HepG2 (cell line): ENCODE measurements at regions not wholly inside any gene's neighbourhood (a gene's known extent, or its start where the extent isn't known, plus 50 kb on each side); places are given as distances from the start of the nearest gene placed in this dataset.

Experiments
- ATAC-seq: fragments of 200-7000 bp; cut with Tn5 transposase; 3 replicates; pipeline ENCODE4 v1.9.1; 2020; ENCODE audit warnings: mild to moderate bottlenecking, moderate library complexity
- BruUV-seq: library from RNA; stranded (reverse); fragments of 400-500 nt; replicated peaks from 2 replicates; lab custom pipeline; 2021; lab: Mats Ljungman, UMichigan
- CTCF ChIA-PET: fragments of 300-600 bp; formaldehyde crosslinking; extraction: SDS; loops from one replicate; lab custom pipeline; 2021; ENCODE audit warnings: low total read pairs, inconsistent platforms, low intra/inter-chr PET ratio; lab: Yijun Ruan, JAX
- POLR2A ChIA-PET: fragments of 350-600 bp; sonication (Branson Sonifier 250); formaldehyde crosslinking; loops from one replicate; lab custom pipeline; 2020; ENCODE audit warnings: antibody characterized with exemption, inconsistent platforms; lab: Yijun Ruan, JAX
- DNase-seq: peaks from one replicate; pipeline ENCODE4 v3.0.0-alpha.2; 2015; ENCODE audit warnings: low spot score
- FAIRE-seq: peaks from 3 replicates; lab custom pipeline; 2011; peaks lifted over from hg19 to GRCh38; lab: Jason Lieb, UNC
- H2AFZ ChIP-seq: one replicate; pipeline ENCODE4 v1.6.1; 2011; ENCODE audit warnings: low read length, inconsistent platforms
- H3K27ac ChIP-seq: fragments of 300-600 bp; 3 replicates; pipeline ENCODE4 v1.8.0; 2011; ENCODE audit warnings: mixed run types, mild to moderate bottlenecking, mixed read lengths, low read length, inconsistent platforms; ENCODE audit not compliant: insufficient read depth; ENCODE audit errors: extremely low read length
- H3K27me3 ChIP-seq, 2 experiments: fragments of 200-600 bp in 1 of 2; 2 replicates in 1 of 2; 3 replicates in 1 of 2; pipeline versions ENCODE4 v1.6.0 to v1.8.0; 2011; ENCODE audit warnings: low read length in 2 of 2, mild to moderate bottlenecking in 2 of 2, moderate library complexity in 2 of 2, inconsistent platforms in 1 of 2; ENCODE audit not compliant: insufficient read depth in 2 of 2, control insufficient read depth in 1 of 2
- H3K36me3 ChIP-seq, 2 experiments: fragments of 200-600 bp in 1 of 2; replicated peaks in 1 of 2; 2 replicates in 1 of 2; 3 replicates in 1 of 2; pipeline versions ENCODE4 v1.5.1 to v1.8.0; 2011; ENCODE audit warnings: low read length in 2 of 2, inconsistent platforms in 1 of 2; ENCODE audit not compliant: insufficient read depth in 2 of 2, control insufficient read depth in 1 of 2
- H3K4me1 ChIP-seq: 2 replicates; pipeline ENCODE4 v1.5.1; 2012; ENCODE audit warnings: low read length, inconsistent platforms; ENCODE audit not compliant: insufficient read depth
- H3K4me2 ChIP-seq: 2 replicates; pipeline ENCODE4 v1.6.0; 2011; ENCODE audit warnings: low read depth, low read length, inconsistent platforms
- H3K4me3 ChIP-seq, 3 experiments: fragments of 200-600 bp in 1 of 3; sonication (generic), shearing (Covaris generic) in 1 of 3; replicated peaks in 1 of 3; 2 replicates each; pipeline ENCODE4 v1.5.1; 2011 to 2016; ENCODE audit warnings: low read length in 3 of 3, inconsistent platforms in 2 of 3, low read depth in 2 of 3, mild to moderate bottlenecking in 2 of 3, control low read depth in 1 of 3, mixed read lengths in 1 of 3; ENCODE audit not compliant: insufficient read depth in 1 of 3
- H3K79me2 ChIP-seq: one replicate; pipeline ENCODE4 v1.6.1; 2011; ENCODE audit warnings: low read length, inconsistent platforms; ENCODE audit not compliant: insufficient read depth
- H3K9ac ChIP-seq: 2 replicates; pipeline ENCODE4 v1.6.0; 2011; ENCODE audit warnings: mild to moderate bottlenecking, low read depth, low read length, inconsistent platforms; ENCODE audit not compliant: insufficient read depth
- H3K9me3 ChIP-seq: 2 replicates; pipeline ENCODE4 v1.5.1; 2012; ENCODE audit warnings: mild to moderate bottlenecking, low read length
- H4K20me1 ChIP-seq: 2 replicates; pipeline ENCODE4 v1.6.0; 2011; ENCODE audit warnings: inconsistent platforms, mild to moderate bottlenecking, low read length, moderate library complexity; ENCODE audit not compliant: insufficient read depth
- CREBL2 ChIP-seq: sonication (generic); formaldehyde crosslinking; IDR thresholded peaks from 2 replicates; pipeline ENCODE4 v1.8.1; 2023; ENCODE audit warnings: missing genetic modification reagents, mild to moderate bottlenecking, borderline replicate concordance
- DDIT3 ChIP-seq: sonication (generic); formaldehyde crosslinking; IDR thresholded peaks from 2 replicates; pipeline ENCODE4 v1.4.0; 2020; ENCODE audit warnings: mild to moderate bottlenecking, missing genetic modification reagents
- NPAS2 ChIP-seq: sonication (generic); formaldehyde crosslinking; IDR thresholded peaks from 2 replicates; pipeline ENCODE4 v1.8.0; 2022; ENCODE audit warnings: mild to moderate bottlenecking, missing genetic modification reagents, borderline replicate concordance
- PBX3 ChIP-seq: sonication (generic); formaldehyde crosslinking; IDR thresholded peaks from 2 replicates; pipeline ENCODE4 v1.8.1; 2023; ENCODE audit warnings: missing genetic modification reagents, inconsistent platforms, borderline replicate concordance
- STAT6 ChIP-seq: sonication (generic); formaldehyde crosslinking; IDR thresholded peaks from 2 replicates; pipeline ENCODE4 v1.4.0; 2020; ENCODE audit warnings: missing genetic modification reagents, mild to moderate bottlenecking, borderline replicate concordance
- TFDP2 ChIP-seq: sonication (generic); formaldehyde crosslinking; IDR thresholded peaks from 2 replicates; pipeline ENCODE4 v1.4.0; 2020; ENCODE audit warnings: missing genetic modification reagents
- ZC3H4 ChIP-seq: sonication (generic); formaldehyde crosslinking; IDR thresholded peaks from 2 replicates; pipeline ENCODE4 v1.4.0; 2020; ENCODE audit warnings: missing genetic modification reagents, borderline replicate concordance
- ZHX2 ChIP-seq, 2 experiments: sonication (generic) in 1 of 2; formaldehyde crosslinking in 1 of 2; IDR thresholded peaks; 2 replicates each; pipeline versions ENCODE4 v1.6.1 to v1.9.0; 2014 to 2022; ENCODE audit warnings: antibody characterized with exemption in 1 of 2, borderline replicate concordance in 1 of 2, inconsistent platforms in 1 of 2, low read depth in 1 of 2, missing genetic modification reagents in 1 of 2
- ZNF282 ChIP-seq: fragments of 450-650 bp; IDR thresholded peaks from 2 replicates; pipeline ENCODE4 v1.6.1; 2018; ENCODE audit not compliant: partially characterized antibody
- ZNF543 ChIP-seq: sonication (generic); formaldehyde crosslinking; IDR thresholded peaks from 2 replicates; pipeline ENCODE4 v1.4.0; 2020; ENCODE audit warnings: mild to moderate bottlenecking, missing genetic modification reagents
- ZNF615 ChIP-seq: sonication (generic); formaldehyde crosslinking; IDR thresholded peaks from 2 replicates; pipeline ENCODE4 v1.5.0; 2020; ENCODE audit warnings: mild to moderate bottlenecking, missing genetic modification reagents, borderline replicate concordance
- ZNF7 ChIP-seq: IDR thresholded peaks from 2 replicates; pipeline ENCODE4 v1.6.1; 2016; ENCODE audit warnings: missing biosample characterization, missing genetic modification reagents
- ZNF703 ChIP-seq: sonication (generic); formaldehyde crosslinking; IDR thresholded peaks from 2 replicates; pipeline ENCODE4 v1.5.1; 2020; ENCODE audit warnings: missing genetic modification reagents, mild to moderate bottlenecking, moderate library complexity, borderline replicate concordance
- WGBS: methylation state at CpG from one replicate; pipeline ENCODE4 v1.1.6; 2017; ENCODE audit warnings: low lambda C conversion rate; 5-methylcytosine and 5-hydroxymethylcytosine counted together
- in situ Hi-C: cut with HindIII; loops from 2 replicates; pipeline ENCODE4 v1.10.0; 2017; ENCODE audit warnings: low pct_unique_long_range_greater_than_20kb; ENCODE audit not compliant: extremely low pct_ligation_motif_present
- intact Hi-C: fragments of 100-400 bp; cut with micrococcal nuclease; formaldehyde crosslinking; loops from one replicate; pipeline ENCODE4 v1.10.0; 2022; ENCODE audit not compliant: unreplicated experiment

GRCh38 chr3:20488151-20488550, 302.1 kb upstream of the SGO1 start:
- 15% methylated on average over 3 of the region's 3 CpGs for WGBS
- H2AFZ ChIP-seq = no peak overlapping the region
- no peak for ATAC-seq
- no peak for TF ChIP-seq CREBL2
- no peak for TF ChIP-seq STAT6
- no peak for TF ChIP-seq TFDP2
- no peak for TF ChIP-seq ZNF282
- no peak for TF ChIP-seq ZHX2 (IDR thresholded peaks at IDR 0.05; ENCODE audit: low read depth)
- TF ChIP-seq ZHX2 (CRISPR knock-in tag; IDR thresholded peaks at IDR 0.05; ENCODE audit: borderline replicate concordance) = no peak
- TF ChIP-seq PBX3 (CRISPR knock-in tag) = no peak
- no peak for TF ChIP-seq ZNF7 (CRISPR knock-in tag)
- no peak for TF ChIP-seq ZNF703 (CRISPR knock-in tag)
- TF ChIP-seq ZNF615 (CRISPR knock-in tag) = no peak
- no peak for TF ChIP-seq NPAS2 (CRISPR knock-in tag)
- no peak for TF ChIP-seq DDIT3 (CRISPR knock-in tag)
- no peak for TF ChIP-seq ZC3H4
- no peak for TF ChIP-seq ZNF543

More at GRCh38 chr3:20488151-20488550, 302.1 kb upstream of the SGO1 start:
- CTCF ChIA-PET = no interaction called here
- no peak for FAIRE-seq
- Histone ChIP-seq H3K4me2 (no peak overlapping the region), H4K20me1 (no peaks in the 10 kb centered on the region), H3K4me3 (no peak overlapping the region), H3K9ac (no peak overlapping the region), H3K27ac (no peak overlapping the region), H3K9me3 (peaks cover 96% of the 10 kb centered on the region), H3K4me1 (no peaks in the 10 kb centered on the region), H3K27me3 (no peaks in the 10 kb centered on the region), H3K36me3 (no peaks in the 10 kb centered on the region), H3K79me2 (no peaks in the 10 kb centered on the region)
- in situ Hi-C loops = no loop called here
- POLR2A ChIA-PET = no interaction called here
- no TSS peak for BruUV-seq
- intact Hi-C loops = no loop called here
- no peak for DNase-seq
